ENCODE measurements at regions not wholly inside any gene's neighbourhood (a gene's known extent, or its start where the extent isn't known, plus 50 kb on each side); places are given as distances from the start of the nearest gene placed in this dataset.
"Not testable (repeated sequence)": the region's sequence is repeated elsewhere in the genome, so short reads cannot be mapped to it uniquely, and the experiment has no call there.

- H3K4me3 Mint-ChIP-seq; DNase-seq (ENCODE audit: low spot score in 2 of 2, unreplicated experiment in 2 of 2); H3K27ac Mint-ChIP-seq; H3K27me3 Mint-ChIP-seq (ENCODE audit: low read depth); H3K9me3 Mint-ChIP-seq; H3K36me3 Mint-ChIP-seq; H3K4me1 Mint-ChIP-seq: not testable (repeated sequence)
Measured at GRCh38 chr16:16723819-16724519, 345.0 kb downstream of the NPIPA7 start.

GRCh38 chr16:16727048-16727447 lies 348.1 kb downstream of the NPIPA7 start:
- H3K36me3 Mint-ChIP-seq, result not testable (repeated sequence)

GRCh38 chr16:16742573-16742972 lies 363.6 kb downstream of the NPIPA7 start:
- H3K4me3 Mint-ChIP-seq; H3K4me1 Mint-ChIP-seq; H3K27me3 Mint-ChIP-seq (ENCODE audit: low read depth); H3K27ac Mint-ChIP-seq; H3K36me3 Mint-ChIP-seq; DNase-seq (ENCODE audit: low spot score in 2 of 2, unreplicated experiment in 2 of 2); H3K9me3 Mint-ChIP-seq: not testable (repeated sequence)

More at GRCh38 chr16:16727048-16727447, 348.1 kb downstream of the NPIPA7 start:
- H3K4me1 Mint-ChIP-seq; H3K4me3 Mint-ChIP-seq; H3K9me3 Mint-ChIP-seq; H3K27me3 Mint-ChIP-seq (ENCODE audit: low read depth); DNase-seq (ENCODE audit: low spot score in 2 of 2, unreplicated experiment in 2 of 2); H3K27ac Mint-ChIP-seq: not testable (repeated sequence)

DNA sequence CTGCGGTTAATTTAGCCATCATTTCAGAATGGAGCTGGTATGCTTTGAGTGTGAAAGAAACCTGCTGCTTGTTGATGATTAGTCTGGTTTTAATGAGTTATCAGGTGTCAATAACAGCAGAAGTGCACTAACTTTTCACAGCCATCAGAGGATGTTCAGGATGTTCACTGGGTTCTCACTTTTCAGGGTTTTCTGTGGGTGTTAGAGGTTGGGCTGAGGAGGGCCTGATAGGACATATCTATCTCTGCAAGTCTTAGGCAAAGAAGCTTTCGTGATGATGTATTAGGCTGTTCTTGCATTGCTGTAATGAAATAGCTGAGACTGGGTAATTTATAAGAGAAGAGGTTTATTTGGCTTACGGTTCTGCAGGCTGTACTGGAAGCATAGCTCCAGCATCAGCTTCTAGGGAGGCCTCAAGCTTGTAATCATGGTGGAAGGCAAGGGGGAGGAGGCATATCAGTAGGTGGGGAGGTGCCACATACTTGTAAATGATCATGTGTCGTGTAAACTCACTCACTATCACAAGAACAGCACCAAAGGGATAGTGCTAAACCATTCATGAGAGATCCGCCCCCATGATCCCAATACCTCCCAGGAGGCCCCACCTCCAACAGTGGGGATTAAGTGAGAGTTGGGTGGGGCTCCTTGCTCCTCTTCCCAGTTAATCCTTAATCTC lies 376.2 kb downstream of the NPIPA7 start:
- not testable (repeated sequence) for H3K9me3 Mint-ChIP-seq; H3K36me3 Mint-ChIP-seq; DNase-seq (ENCODE audit: low spot score in 2 of 2, unreplicated experiment in 2 of 2); H3K27me3 Mint-ChIP-seq (ENCODE audit: low read depth); H3K4me1 Mint-ChIP-seq; H3K4me3 Mint-ChIP-seq; H3K27ac Mint-ChIP-seq

GRCh38 chr16:16763449-16763848 lies 384.5 kb downstream of the NPIPA7 start:
- Mint-ChIP-seq H3K27me3 (ENCODE audit: low read depth) (peaks cover 2% of the 10 kb centered on the region), H3K36me3 (no peaks in the 10 kb centered on the region), H3K4me1 (peaks cover 1% of the 10 kb centered on the region)

GRCh38 chr16:16770717-16771116 lies 391.8 kb downstream of the NPIPA7 start:
- not testable (repeated sequence) for H3K4me1 Mint-ChIP-seq; DNase-seq (ENCODE audit: low spot score in 2 of 2, unreplicated experiment in 2 of 2); H3K36me3 Mint-ChIP-seq; H3K27ac Mint-ChIP-seq; H3K4me3 Mint-ChIP-seq
- Mint-ChIP-seq H3K9me3 (peaks cover 10% of the 10 kb centered on the region), H3K27me3 (ENCODE audit: low read depth) (peaks cover 11% of the 10 kb centered on the region)

More at GRCh38 chr16:16763449-16763848, 384.5 kb downstream of the NPIPA7 start:
- Mint-ChIP-seq H3K4me3 (no peak overlapping the region), H3K9me3 (peaks cover 16% of the 10 kb centered on the region), H3K27ac (no peak overlapping the region)
- TF ChIP-seq CTCF (IDR thresholded peaks at IDR 0.05; ENCODE audit: unreplicated experiment), result no peak
- DNase-seq (ENCODE audit: low spot score in 2 of 2, unreplicated experiment in 2 of 2), result no peak

DNA sequence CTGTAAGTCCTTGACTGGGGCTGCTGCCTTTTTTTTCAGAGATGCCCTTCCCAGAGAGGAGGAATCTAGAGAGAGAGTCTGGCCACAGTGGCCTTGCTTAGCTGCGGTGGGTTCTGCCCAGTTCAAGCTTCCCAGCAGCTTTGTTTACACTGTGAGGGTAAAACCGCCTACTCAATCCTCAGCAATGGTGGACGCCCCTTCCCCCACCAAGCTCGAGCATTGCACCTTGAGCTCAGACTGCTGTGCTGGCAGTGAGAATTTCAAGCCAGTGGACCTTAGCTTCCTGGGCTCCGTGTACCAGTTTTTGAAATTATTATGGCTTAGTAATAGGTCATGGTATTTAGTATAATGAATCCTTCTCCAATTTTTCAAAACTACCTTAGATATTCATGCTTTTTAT lies 395.4 kb downstream of the NPIPA7 start:
- Mint-ChIP-seq H3K27ac (no peak overlapping the region), H3K4me1 (no peaks in the 10 kb centered on the region), H3K9me3 (peaks cover 2% of the 10 kb centered on the region), H3K36me3 (no peaks in the 10 kb centered on the region), H3K27me3 (ENCODE audit: low read depth) (peaks cover 14% of the 10 kb centered on the region), H3K4me3 (no peak overlapping the region)
- TF ChIP-seq CTCF (IDR thresholded peaks at IDR 0.05; ENCODE audit: unreplicated experiment), result no peak
- DNase-seq (ENCODE audit: low spot score in 2 of 2, unreplicated experiment in 2 of 2), result no peak

DNA sequence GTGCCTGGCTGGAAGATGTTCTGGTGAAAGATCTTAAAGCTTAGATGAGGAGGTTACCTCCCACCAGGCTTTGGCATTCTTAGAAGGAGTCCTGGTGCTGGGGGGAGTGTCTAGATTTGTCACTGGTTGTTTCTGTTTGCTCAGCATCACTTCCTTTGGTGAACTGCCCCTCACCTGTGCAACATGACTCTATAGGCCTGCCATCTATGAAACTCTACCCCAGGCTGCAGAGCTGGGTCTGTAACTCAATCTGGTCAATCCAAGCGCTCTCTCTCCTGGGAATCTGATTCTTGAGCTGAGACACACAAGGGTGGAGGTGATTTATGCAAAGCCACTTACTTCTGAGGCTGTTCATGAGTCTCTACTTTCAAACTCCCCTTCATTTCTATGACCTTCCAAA lies 399.4 kb downstream of the NPIPA7 start:
- Mint-ChIP-seq H3K9me3 (peaks cover 2% of the 10 kb centered on the region), H3K27me3 (ENCODE audit: low read depth) (peaks cover 15% of the 10 kb centered on the region), H3K4me1 (no peaks in the 10 kb centered on the region), H3K4me3 (no peak overlapping the region), H3K36me3 (no peaks in the 10 kb centered on the region), H3K27ac (no peak overlapping the region)
- DNase-seq (ENCODE audit: low spot score in 2 of 2, unreplicated experiment in 2 of 2), result no peak
- no peak for TF ChIP-seq CTCF (IDR thresholded peaks at IDR 0.05; ENCODE audit: unreplicated experiment)
